ENCODE measurements at regions not wholly inside any gene's neighbourhood (a gene's known extent, or its start where the extent isn't known, plus 50 kb on each side); places are given as distances from the start of the nearest gene placed in this dataset.
A peak's percentile ranks its signal among the peaks of the same experiment; 100 is the strongest.

GRCh38 chr1:17887661-17888371 lies 132.7 kb downstream of the ACTL8 start:
- peaks cover 4 to 5% of the 10 kb centered on the region in 2 donors for H3K27me3 ChIP-seq (ENCODE audit: control insufficient read depth in 1 of 2, insufficient read depth in 2 of 2, low read length in 2 of 2)
- H3K4me1 ChIP-seq (ENCODE audit: control insufficient read depth, insufficient read depth, low read length), result peaks cover 41% of the 10 kb centered on the region

GRCh38 chr1:17890056-17890814 lies 135.1 kb downstream of the ACTL8 start:
- Histone ChIP-seq H3K36me3 (ENCODE audit: control insufficient read depth in 2 of 2, insufficient read depth in 2 of 2, low read length in 2 of 2) (no peaks in the 10 kb centered on the region), H3K4me3 (ENCODE audit: low read length in 2 of 2) (peak overlapping the region; percentile 48 to 57), H3K4me1 (ENCODE audit: control insufficient read depth, insufficient read depth, low read length) (peaks cover 44% of the 10 kb centered on the region), H3K27ac (ENCODE audit: low read length) (no peak overlapping the region), H3K9me3 (ENCODE audit: control insufficient read depth in 2 of 2, low read length in 2 of 2) (no peaks in the 10 kb centered on the region), H3K9ac (ENCODE audit: low read length in 2 of 2) (no peak overlapping the region), H3K27me3 (ENCODE audit: control insufficient read depth in 1 of 2, insufficient read depth in 2 of 2, low read length in 2 of 2) (peaks cover 4 to 7% of the 10 kb centered on the region in 2 donors)

More at GRCh38 chr1:17887661-17888371, 132.7 kb downstream of the ACTL8 start:
- no peak overlapping the region for H3K27ac ChIP-seq (ENCODE audit: low read length)
- H3K9ac ChIP-seq (ENCODE audit: low read length in 2 of 2), result no peak overlapping the region
- H3K36me3 ChIP-seq (ENCODE audit: control insufficient read depth in 2 of 2, insufficient read depth in 2 of 2, low read length in 2 of 2), result no peaks in the 10 kb centered on the region
- H3K9me3 ChIP-seq (ENCODE audit: control insufficient read depth in 2 of 2, low read length in 2 of 2), result no peaks in the 10 kb centered on the region
- no peak overlapping the region for H3K4me3 ChIP-seq (ENCODE audit: low read length in 2 of 2)

GRCh38 chr1:17890815-17891191 lies 135.7 kb downstream of the ACTL8 start:
- H3K27ac ChIP-seq (ENCODE audit: low read length), result no peak overlapping the region
- no peaks in the 10 kb centered on the region for H3K9me3 ChIP-seq (ENCODE audit: control insufficient read depth in 2 of 2, low read length in 2 of 2)
- peaks cover 44% of the 10 kb centered on the region for H3K4me1 ChIP-seq (ENCODE audit: control insufficient read depth, insufficient read depth, low read length)
- H3K36me3 ChIP-seq (ENCODE audit: control insufficient read depth in 2 of 2, insufficient read depth in 2 of 2, low read length in 2 of 2), result no peaks in the 10 kb centered on the region
- H3K27me3 ChIP-seq (ENCODE audit: control insufficient read depth in 1 of 2, insufficient read depth in 2 of 2, low read length in 2 of 2), result peaks cover 4 to 7% of the 10 kb centered on the region in 2 donors
- H3K9ac ChIP-seq (ENCODE audit: low read length in 2 of 2), result no peak overlapping the region
- peak overlapping the region; percentile 48 to 57 for H3K4me3 ChIP-seq (ENCODE audit: low read length in 2 of 2)

- Histone ChIP-seq H3K27ac (ENCODE audit: low read length) (no peak overlapping the region), H3K9ac (ENCODE audit: low read length in 2 of 2) (no peak overlapping the region)
Observed at GRCh38 chr1:17891205-17892110, 136.3 kb downstream of the ACTL8 start.

GRCh38 chr1:17892225-17892624 lies 137.1 kb downstream of the ACTL8 start:
- Histone ChIP-seq H3K4me1 (ENCODE audit: control insufficient read depth, insufficient read depth, low read length) (peaks cover 44% of the 10 kb centered on the region), H3K27me3 (ENCODE audit: control insufficient read depth in 1 of 2, insufficient read depth in 2 of 2, low read length in 2 of 2) (peaks cover 4 to 7% of the 10 kb centered on the region in 2 donors), H3K9me3 (ENCODE audit: control insufficient read depth in 2 of 2, low read length in 2 of 2) (no peaks in the 10 kb centered on the region), H3K4me3 (ENCODE audit: low read length in 2 of 2) (peak overlapping the region in 1 of 2 donors; percentile 57), H3K9ac (ENCODE audit: low read length in 2 of 2) (no peak overlapping the region), H3K36me3 (ENCODE audit: control insufficient read depth in 2 of 2, insufficient read depth in 2 of 2, low read length in 2 of 2) (no peaks in the 10 kb centered on the region), H3K27ac (ENCODE audit: low read length) (no peak overlapping the region)

More at GRCh38 chr1:17891205-17892110, 136.3 kb downstream of the ACTL8 start:
- Histone ChIP-seq H3K4me3 (ENCODE audit: low read length in 2 of 2) (peak overlapping the region; percentile 48 to 57), H3K9me3 (ENCODE audit: control insufficient read depth in 2 of 2, low read length in 2 of 2) (no peaks in the 10 kb centered on the region), H3K27me3 (ENCODE audit: control insufficient read depth in 1 of 2, insufficient read depth in 2 of 2, low read length in 2 of 2) (peaks cover 4 to 7% of the 10 kb centered on the region in 2 donors), H3K4me1 (ENCODE audit: control insufficient read depth, insufficient read depth, low read length) (peaks cover 44% of the 10 kb centered on the region), H3K36me3 (ENCODE audit: control insufficient read depth in 2 of 2, insufficient read depth in 2 of 2, low read length in 2 of 2) (no peaks in the 10 kb centered on the region)

- peaks cover 41% of the 10 kb centered on the region for H3K4me1 ChIP-seq (ENCODE audit: control insufficient read depth, insufficient read depth, low read length)
- H3K9ac ChIP-seq (ENCODE audit: low read length in 2 of 2), result no peak overlapping the region
- H3K9me3 ChIP-seq (ENCODE audit: control insufficient read depth in 2 of 2, low read length in 2 of 2), result no peaks in the 10 kb centered on the region
- no peak overlapping the region for H3K4me3 ChIP-seq (ENCODE audit: low read length in 2 of 2)
- H3K36me3 ChIP-seq (ENCODE audit: control insufficient read depth in 2 of 2, insufficient read depth in 2 of 2, low read length in 2 of 2), result no peaks in the 10 kb centered on the region
- no peak overlapping the region for H3K27ac ChIP-seq (ENCODE audit: low read length)
- peaks cover under 1 to 7% of the 10 kb centered on the region in 2 donors for H3K27me3 ChIP-seq (ENCODE audit: control insufficient read depth in 1 of 2, insufficient read depth in 2 of 2, low read length in 2 of 2)
Observed at GRCh38 chr1:17892851-17893250, 137.7 kb downstream of the ACTL8 start.

- no peaks in the 10 kb centered on the region for H3K9me3 ChIP-seq (ENCODE audit: control insufficient read depth in 2 of 2, low read length in 2 of 2)
- no peaks in the 10 kb centered on the region for H3K36me3 ChIP-seq (ENCODE audit: control insufficient read depth in 2 of 2, insufficient read depth in 2 of 2, low read length in 2 of 2)
- H3K4me1 ChIP-seq (ENCODE audit: control insufficient read depth, insufficient read depth, low read length), result peaks cover 37% of the 10 kb centered on the region
- H3K9ac ChIP-seq (ENCODE audit: low read length in 2 of 2), result no peak overlapping the region
- peaks cover 0 to 5% of the 10 kb centered on the region in 2 donors for H3K27me3 ChIP-seq (ENCODE audit: control insufficient read depth in 1 of 2, insufficient read depth in 2 of 2, low read length in 2 of 2)
- H3K4me3 ChIP-seq (ENCODE audit: low read length in 2 of 2), result no peak overlapping the region
- no peak overlapping the region for H3K27ac ChIP-seq (ENCODE audit: low read length)
Observed at GRCh38 chr1:17893891-17894631, 138.9 kb downstream of the ACTL8 start.

GRCh38 chr1:17895401-17895800 lies 140.3 kb downstream of the ACTL8 start:
- Histone ChIP-seq H3K9ac (ENCODE audit: low read length in 2 of 2) (no peak overlapping the region), H3K27me3 (ENCODE audit: control insufficient read depth in 1 of 2, insufficient read depth in 2 of 2, low read length in 2 of 2) (peaks cover 0 to 4% of the 10 kb centered on the region in 2 donors), H3K27ac (ENCODE audit: low read length) (no peak overlapping the region), H3K9me3 (ENCODE audit: control insufficient read depth in 2 of 2, low read length in 2 of 2) (no peaks in the 10 kb centered on the region), H3K4me3 (ENCODE audit: low read length in 2 of 2) (no peak overlapping the region), H3K4me1 (ENCODE audit: control insufficient read depth, insufficient read depth, low read length) (peaks cover 26% of the 10 kb centered on the region), H3K36me3 (ENCODE audit: control insufficient read depth in 2 of 2, insufficient read depth in 2 of 2, low read length in 2 of 2) (no peaks in the 10 kb centered on the region)

GRCh38 chr1:17895986-17896385 lies 140.9 kb downstream of the ACTL8 start:
- peaks cover 0 to 2% of the 10 kb centered on the region in 2 donors for H3K27me3 ChIP-seq (ENCODE audit: control insufficient read depth in 1 of 2, insufficient read depth in 2 of 2, low read length in 2 of 2)
- H3K9ac ChIP-seq (ENCODE audit: low read length in 2 of 2), result no peak overlapping the region
- no peak overlapping the region for H3K27ac ChIP-seq (ENCODE audit: low read length)
- peaks cover 20% of the 10 kb centered on the region for H3K4me1 ChIP-seq (ENCODE audit: control insufficient read depth, insufficient read depth, low read length)
- H3K4me3 ChIP-seq (ENCODE audit: low read length in 2 of 2), result no peak overlapping the region
- no peaks in the 10 kb centered on the region for H3K36me3 ChIP-seq (ENCODE audit: control insufficient read depth in 2 of 2, insufficient read depth in 2 of 2, low read length in 2 of 2)
- no peaks in the 10 kb centered on the region for H3K9me3 ChIP-seq (ENCODE audit: control insufficient read depth in 2 of 2, low read length in 2 of 2)

- Histone ChIP-seq H3K4me1 (ENCODE audit: control insufficient read depth, insufficient read depth, low read length) (peaks cover 3% of the 10 kb centered on the region), H3K9ac (ENCODE audit: low read length in 2 of 2) (no peak overlapping the region), H3K27me3 (ENCODE audit: control insufficient read depth in 1 of 2, insufficient read depth in 2 of 2, low read length in 2 of 2) (peaks cover 3 to 9% of the 10 kb centered on the region in 2 donors), H3K9me3 (ENCODE audit: control insufficient read depth in 2 of 2, low read length in 2 of 2) (peaks cover 7 to 8% of the 10 kb centered on the region in 2 donors), H3K36me3 (ENCODE audit: control insufficient read depth in 2 of 2, insufficient read depth in 2 of 2, low read length in 2 of 2) (no peaks in the 10 kb centered on the region), H3K27ac (ENCODE audit: low read length) (no peak overlapping the region), H3K4me3 (ENCODE audit: low read length in 2 of 2) (no peak overlapping the region)
Observed at GRCh38 chr1:17903386-17903785, 148.3 kb downstream of the ACTL8 start.
